Urinary bladder (tissue), 3 donors: ENCODE measurements at regions not wholly inside any gene's neighbourhood (a gene's known extent, or its start where the extent isn't known, plus 50 kb on each side); places are given as distances from the start of the nearest gene placed in this dataset.

Experiments
- DNase-seq: peaks from one replicate; pipeline ENCODE4 v3.0.0-alpha.2; 2015; ENCODE audit errors: extremely low spot score
- H3K27ac ChIP-seq: one replicate; pipeline ENCODE4 v1.5.1; 2013; ENCODE audit warnings: low read depth, mild to moderate bottlenecking, moderate library complexity
- H3K36me3 ChIP-seq: one replicate; pipeline ENCODE4 v1.6.1; 2013; ENCODE audit warnings: mild to moderate bottlenecking, moderate library complexity; ENCODE audit not compliant: insufficient read depth
- H3K4me1 ChIP-seq: one replicate; pipeline ENCODE4 v1.6.1; 2013; ENCODE audit warnings: mild to moderate bottlenecking, moderate library complexity; ENCODE audit not compliant: insufficient read depth
- H3K4me3 ChIP-seq: one replicate; pipeline ENCODE4 v1.5.1; 2013; ENCODE audit warnings: low read depth, low read length
- WGBS: extraction: QIAGEN DNeasy Blood & Tissue Kit; methylation state at CpG from one replicate; pipeline ENCODE4 v1.1.7; 2013; 5-methylcytosine and 5-hydroxymethylcytosine counted together
- donor health status: healthy with polysubstance abuse.
- donor health status: healthy.

DNA sequence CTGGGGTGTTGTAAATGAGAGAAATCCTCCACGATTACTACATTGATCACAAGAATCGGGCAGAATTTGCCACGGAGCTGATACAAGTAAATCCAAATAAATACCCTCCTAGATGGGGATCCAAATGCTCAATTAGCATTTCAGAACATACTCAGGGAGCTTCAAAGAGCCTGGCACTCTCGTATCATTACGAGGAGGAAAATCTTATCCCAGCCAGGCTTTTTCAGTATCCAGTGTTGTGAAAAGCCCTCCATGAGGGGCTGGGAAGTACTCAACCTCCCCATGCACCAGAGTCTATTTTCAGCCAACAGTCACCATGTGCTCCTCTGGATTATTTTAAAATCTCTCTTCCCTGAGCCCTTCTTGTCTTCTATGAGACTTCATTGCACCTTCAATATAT is 122.6 kb upstream of the ARRDC4 start:
- H3K4me1 ChIP-seq, result no peaks in the 10 kb centered on the region
- no peak overlapping the region for H3K27ac ChIP-seq
- WGBS, result 42% methylated on average over 5 of the region's 5 CpGs
- no peaks in the 10 kb centered on the region for H3K36me3 ChIP-seq
- DNase-seq, result no peak
- H3K4me3 ChIP-seq, result no peak overlapping the region

DNA sequence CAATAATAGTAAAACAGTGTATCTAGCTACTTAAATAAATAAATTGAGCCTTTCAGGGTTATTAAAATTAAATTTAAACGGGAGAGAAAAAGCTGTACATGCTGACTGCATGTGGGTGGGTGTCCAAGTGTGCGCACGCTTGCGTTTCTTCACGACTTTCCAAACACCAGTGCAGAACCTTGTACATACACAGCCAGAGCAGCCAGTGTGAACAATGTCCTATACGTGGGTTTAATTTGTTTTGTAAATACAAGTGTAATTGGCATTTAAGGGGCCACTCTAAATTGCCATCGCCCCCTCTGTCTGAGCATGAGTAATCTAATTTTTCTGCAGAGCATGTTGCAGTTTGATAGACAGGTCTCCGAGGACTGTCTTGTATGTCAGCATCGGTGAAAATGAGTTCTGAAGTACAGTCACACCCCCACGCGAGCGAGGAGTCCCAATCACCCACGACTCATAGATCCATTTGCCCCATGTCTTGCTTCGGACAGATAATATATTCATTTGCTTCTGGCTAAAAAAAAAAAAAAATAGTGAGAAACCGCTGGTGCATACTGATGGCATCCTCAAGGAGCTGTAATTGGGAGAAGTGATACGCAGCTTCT is 121.8 kb upstream of the ARRDC4 start:
- no peak for DNase-seq
- Histone ChIP-seq H3K4me3 (no peak overlapping the region), H3K4me1 (no peaks in the 10 kb centered on the region), H3K36me3 (no peaks in the 10 kb centered on the region), H3K27ac (no peak overlapping the region)
- 86% methylated on average over 16 of the region's 16 CpGs for WGBS

DNA sequence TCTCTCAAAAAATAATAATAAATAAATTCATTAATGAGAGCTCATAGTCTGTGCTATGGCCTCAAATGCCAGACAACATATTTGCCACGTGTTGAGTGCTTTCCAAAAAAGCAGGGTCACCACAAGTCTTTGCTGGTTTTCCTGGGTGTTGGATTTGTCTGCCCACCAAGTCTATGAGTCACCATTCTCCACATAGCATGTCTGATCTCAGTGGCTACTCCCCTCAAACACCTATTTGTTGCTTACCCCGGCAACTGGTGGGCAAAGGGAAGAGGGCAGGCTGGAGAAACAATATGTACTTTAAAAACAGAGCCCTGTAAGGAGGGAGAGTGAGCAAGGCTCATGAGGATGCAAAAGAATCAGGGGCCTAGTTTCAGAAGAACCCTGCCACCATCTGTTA is 120.0 kb upstream of the ARRDC4 start:
- WGBS, result 91% methylated on average over 2 of the region's 2 CpGs
- H3K4me3 ChIP-seq, result no peak overlapping the region
- H3K4me1 ChIP-seq, result no peaks in the 10 kb centered on the region
- no peak for DNase-seq
- H3K36me3 ChIP-seq, result no peaks in the 10 kb centered on the region
- H3K27ac ChIP-seq, result no peak overlapping the region

DNA sequence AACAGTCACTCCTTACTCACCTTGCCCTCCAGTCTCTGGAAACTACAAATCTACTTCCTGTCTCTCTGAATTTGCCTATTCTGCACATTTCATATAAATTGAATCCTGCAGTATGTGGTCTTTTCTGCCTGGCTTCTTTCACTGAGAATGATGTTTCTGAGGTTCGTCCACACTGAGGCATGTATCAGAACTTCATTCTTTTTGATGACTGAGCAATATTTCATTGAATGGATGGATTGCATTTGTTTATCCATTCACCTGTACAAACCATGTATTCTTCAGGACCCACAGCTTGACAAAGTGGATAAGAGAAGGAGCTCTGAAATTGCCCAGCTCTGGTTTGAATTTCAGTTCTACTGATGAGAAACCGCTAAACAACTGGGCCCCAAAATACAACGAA is 118.9 kb upstream of the ARRDC4 start:
- Histone ChIP-seq H3K36me3 (no peaks in the 10 kb centered on the region), H3K27ac (no peak overlapping the region), H3K4me3 (no peak overlapping the region), H3K4me1 (no peaks in the 10 kb centered on the region)
- DNase-seq, result no peak
- WGBS, result 92% methylated on average over 3 of the region's 3 CpGs

DNA sequence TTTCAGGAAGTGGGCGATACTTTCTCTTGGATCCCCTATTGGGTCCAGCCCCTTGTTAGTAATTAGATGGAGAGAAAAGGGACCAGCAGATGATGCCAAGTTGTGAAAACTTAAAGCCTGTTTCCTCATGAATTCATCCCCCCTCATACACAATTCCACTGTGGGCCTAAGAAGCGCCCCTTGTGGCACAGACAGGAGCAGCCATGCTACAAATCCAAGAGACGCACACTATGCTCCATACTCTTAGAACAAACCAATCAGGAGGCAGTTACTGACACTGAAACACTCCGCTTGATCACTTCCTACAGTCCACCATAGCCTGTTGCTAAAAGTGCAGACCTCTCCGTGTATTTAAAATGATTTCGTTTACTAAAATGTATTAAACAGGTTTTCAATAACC is 111.3 kb upstream of the ARRDC4 start:
- WGBS, result 81% methylated on average over 6 of the region's 6 CpGs
- Histone ChIP-seq H3K36me3 (no peaks in the 10 kb centered on the region), H3K4me1 (no peaks in the 10 kb centered on the region), H3K4me3 (no peak overlapping the region), H3K27ac (no peak overlapping the region)
- DNase-seq, result no peak

DNA sequence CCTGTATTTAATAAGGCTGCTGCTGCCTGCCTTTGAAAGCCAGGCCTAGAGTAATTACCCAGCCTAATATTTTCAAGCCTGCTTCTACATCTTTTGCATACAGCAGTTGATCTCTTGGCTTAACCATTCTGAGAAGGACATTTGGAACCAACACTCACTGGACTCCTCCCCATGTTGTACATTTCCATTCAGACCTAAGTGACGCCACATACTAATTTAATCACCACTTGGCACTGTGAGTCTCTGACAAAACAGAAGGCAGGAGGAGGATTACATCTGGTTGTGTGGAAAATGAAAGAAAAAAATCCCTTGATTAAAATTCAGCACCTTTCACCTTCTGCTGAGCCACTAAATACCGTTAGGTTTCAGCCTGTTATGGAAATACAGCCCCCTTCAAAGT is 102.2 kb upstream of the ARRDC4 start:
- DNase-seq, result no peak
- Histone ChIP-seq H3K4me1 (no peaks in the 10 kb centered on the region), H3K36me3 (no peaks in the 10 kb centered on the region), H3K4me3 (no peak overlapping the region), H3K27ac (no peak overlapping the region)
- WGBS, result 80% methylated on average over 2 of the region's 2 CpGs

DNA sequence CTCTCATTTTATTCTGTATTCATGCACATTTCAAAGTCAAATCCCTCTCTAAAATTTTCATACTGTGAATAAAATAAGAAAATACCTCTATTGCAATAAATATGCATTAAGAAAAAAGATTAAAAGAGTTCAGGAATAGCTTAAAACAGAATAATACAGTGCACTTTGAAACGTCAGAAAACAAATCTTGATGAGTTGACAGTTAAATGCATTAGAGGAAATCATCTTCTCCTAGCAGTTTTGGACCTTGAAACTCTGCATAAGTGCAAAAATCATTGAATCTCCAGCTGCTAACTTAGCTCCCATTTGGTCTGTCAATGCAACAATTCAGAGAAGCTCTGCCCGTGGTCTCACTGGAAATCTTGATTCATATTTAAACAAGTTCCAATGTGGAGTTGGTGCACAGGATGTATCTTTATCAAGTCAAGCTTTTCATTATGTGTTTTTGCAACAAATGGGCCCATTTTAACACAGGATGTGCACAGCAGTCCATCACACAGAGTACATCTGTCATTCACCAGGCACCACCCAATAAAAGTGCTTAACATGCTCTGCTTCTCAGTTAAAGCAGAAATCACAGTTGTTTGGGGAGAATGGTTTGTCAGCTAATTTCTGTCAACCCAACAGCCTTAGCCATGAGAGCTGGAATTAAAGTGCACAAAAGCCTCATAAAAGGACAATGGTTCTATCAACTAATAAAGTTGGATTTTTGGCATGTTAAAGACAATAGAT is 98.8 kb upstream of the ARRDC4 start:
- WGBS, result 64% methylated on average over 2 of the region's 2 CpGs

DNA sequence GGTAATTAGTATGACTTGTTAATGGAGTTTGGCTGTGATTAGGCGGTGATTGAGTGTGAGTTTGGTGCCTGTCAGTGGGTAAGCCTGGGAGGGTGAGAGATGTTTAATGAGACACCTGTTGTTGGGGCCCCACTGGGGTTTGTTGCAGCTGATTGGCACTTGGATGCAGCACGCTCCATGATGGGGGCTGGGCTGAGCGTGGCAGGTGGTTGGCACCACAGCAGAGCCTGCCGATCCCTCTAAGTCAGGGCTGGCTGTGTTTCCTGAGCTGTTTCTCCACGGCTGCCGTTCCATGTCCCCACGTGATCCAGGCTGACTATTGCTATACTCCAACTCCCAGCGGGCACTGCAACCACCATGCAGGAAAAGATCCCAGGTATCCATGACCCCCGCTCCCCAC is 93.5 kb upstream of the ARRDC4 start:
- 85% methylated on average over 9 of the region's 9 CpGs for WGBS
- H3K4me1 ChIP-seq, result no peaks in the 10 kb centered on the region
- no peak overlapping the region for H3K27ac ChIP-seq
- no peak overlapping the region for H3K4me3 ChIP-seq
- no peak for DNase-seq
- no peaks in the 10 kb centered on the region for H3K36me3 ChIP-seq

More for the DNA sequence above, 98.8 kb upstream of the ARRDC4 start:
- DNase-seq, result no peak
- H3K4me3 ChIP-seq, result no peak overlapping the region
- no peak overlapping the region for H3K27ac ChIP-seq
- H3K36me3 ChIP-seq, result no peaks in the 10 kb centered on the region
- H3K4me1 ChIP-seq, result no peaks in the 10 kb centered on the region

DNA sequence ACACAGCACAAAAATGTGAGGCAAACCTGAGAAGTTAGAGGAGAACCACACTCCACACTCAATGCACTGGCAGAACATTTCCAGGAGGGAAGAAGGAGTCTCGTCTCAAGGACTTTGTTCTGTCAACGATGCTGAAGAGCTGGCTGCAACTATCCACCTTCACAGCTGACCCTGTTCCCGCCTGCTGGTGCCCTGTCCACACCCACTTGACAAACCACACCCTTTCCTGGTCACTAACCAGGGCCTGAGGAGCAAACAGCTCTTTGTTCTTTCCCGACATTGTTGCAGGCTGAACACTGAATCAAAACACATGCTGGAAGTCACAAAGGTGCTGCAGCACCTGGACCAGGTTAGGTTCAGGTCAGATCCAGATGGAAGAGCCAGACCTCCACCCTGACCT is 92.6 kb upstream of the ARRDC4 start:
- Histone ChIP-seq H3K27ac (no peak overlapping the region), H3K4me3 (no peak overlapping the region), H3K4me1 (no peaks in the 10 kb centered on the region), H3K36me3 (no peaks in the 10 kb centered on the region)
- 58% methylated on average over 4 of the region's 4 CpGs for WGBS
- no peak for DNase-seq

DNA sequence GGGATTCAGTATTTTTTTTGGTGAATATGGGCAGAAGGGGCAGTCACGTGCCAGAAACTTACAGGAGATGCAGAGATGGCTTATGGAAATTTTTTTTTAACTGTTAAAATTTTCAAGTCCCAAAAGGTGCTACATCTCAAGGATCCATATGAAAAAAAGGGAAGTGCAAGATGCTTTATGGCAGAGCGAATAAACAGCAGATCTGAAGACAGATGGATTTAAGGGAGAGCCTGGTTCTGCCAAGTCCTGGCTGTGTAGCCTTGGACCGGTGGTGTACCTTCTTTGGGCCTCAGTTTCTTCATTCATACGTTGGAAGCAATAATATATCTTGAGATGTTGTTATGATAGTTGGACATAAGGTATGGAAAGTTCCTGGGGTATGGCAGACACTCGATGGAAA is 91.5 kb upstream of the ARRDC4 start:
- H3K4me3 ChIP-seq, result no peak overlapping the region
- H3K36me3 ChIP-seq, result no peaks in the 10 kb centered on the region
- no peak for DNase-seq
- no peak overlapping the region for H3K27ac ChIP-seq
- WGBS, result 83% methylated on average over 5 of the region's 5 CpGs
- H3K4me1 ChIP-seq, result no peaks in the 10 kb centered on the region

DNA sequence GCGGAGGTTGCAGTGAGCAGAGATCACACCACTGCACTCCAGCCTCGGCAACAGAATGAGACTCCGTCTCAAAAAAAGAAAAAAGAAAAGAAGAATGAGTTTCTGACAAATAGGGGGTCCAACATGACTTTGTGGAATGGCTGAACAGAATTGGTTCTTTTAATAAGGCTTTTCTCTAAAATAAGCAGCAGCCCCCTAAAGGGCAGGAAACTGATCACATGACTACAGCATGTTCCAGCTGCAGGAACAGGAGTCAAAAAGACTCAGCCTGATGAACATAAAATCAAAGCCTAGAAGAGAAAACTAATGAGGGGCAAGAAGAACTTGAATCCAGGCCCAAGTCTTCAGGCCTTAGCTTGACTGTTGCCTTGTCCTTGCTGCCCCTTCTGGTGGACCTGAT is 89.7 kb upstream of the ARRDC4 start:
- WGBS, result 97% methylated on average over 3 of the region's 3 CpGs
- H3K4me3 ChIP-seq, result no peak overlapping the region
- no peak for DNase-seq
- H3K4me1 ChIP-seq, result no peaks in the 10 kb centered on the region
- H3K36me3 ChIP-seq, result no peaks in the 10 kb centered on the region
- no peak overlapping the region for H3K27ac ChIP-seq

DNA sequence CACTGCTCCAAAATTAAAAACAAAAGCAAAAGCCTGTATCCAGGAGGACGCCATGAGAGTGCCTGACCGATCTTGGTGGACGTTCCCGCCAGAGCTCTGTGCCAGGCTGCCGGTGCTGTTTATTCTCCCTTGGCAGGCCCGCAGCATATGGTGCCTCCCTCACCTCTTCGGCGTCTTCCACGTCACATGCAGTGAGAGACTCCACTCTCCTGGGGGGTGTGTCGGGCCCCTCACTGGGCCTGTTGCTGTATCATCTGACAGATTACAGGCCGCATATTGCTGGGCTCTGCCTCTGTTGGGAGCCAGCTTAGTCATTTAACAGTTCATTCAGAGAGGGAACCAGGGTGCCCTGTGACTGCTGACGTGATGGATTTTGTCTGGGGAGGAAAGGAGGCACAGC is 86.4 kb upstream of the ARRDC4 start:
- no peak overlapping the region for H3K4me3 ChIP-seq
- 89% methylated on average over 12 of the region's 12 CpGs for WGBS
- no peak for DNase-seq
- H3K36me3 ChIP-seq, result no peaks in the 10 kb centered on the region
- no peaks in the 10 kb centered on the region for H3K4me1 ChIP-seq
- no peak overlapping the region for H3K27ac ChIP-seq

DNA sequence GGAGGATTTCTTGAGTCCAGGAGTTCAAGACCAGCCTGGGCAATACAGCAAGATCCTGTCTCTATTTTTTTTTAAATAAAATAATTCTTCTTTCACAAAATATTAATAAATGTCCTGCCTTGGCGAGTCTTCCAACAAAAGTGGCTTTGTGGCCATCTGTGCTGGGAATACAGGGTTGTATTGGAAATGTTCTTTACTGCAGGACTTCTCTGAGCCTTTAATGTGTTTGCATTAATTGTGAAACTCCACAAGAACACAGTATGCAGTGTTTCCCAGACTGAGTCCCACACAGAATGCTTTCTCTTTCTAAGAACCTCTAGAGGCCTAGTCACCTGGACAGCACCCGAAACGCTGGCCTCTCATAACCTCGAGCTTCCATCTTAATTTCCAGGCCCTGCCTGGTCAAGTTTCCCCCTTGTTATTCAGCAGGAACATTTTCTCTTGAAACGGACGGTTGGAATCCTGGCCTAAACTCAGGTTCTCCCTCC is 85.4 kb upstream of the ARRDC4 start:
- Histone ChIP-seq H3K4me3 (no peak overlapping the region), H3K4me1 (no peaks in the 10 kb centered on the region), H3K27ac (no peak overlapping the region), H3K36me3 (no peaks in the 10 kb centered on the region)
- DNase-seq, result no peak
- 68% methylated on average over 6 of the region's 6 CpGs for WGBS

DNA sequence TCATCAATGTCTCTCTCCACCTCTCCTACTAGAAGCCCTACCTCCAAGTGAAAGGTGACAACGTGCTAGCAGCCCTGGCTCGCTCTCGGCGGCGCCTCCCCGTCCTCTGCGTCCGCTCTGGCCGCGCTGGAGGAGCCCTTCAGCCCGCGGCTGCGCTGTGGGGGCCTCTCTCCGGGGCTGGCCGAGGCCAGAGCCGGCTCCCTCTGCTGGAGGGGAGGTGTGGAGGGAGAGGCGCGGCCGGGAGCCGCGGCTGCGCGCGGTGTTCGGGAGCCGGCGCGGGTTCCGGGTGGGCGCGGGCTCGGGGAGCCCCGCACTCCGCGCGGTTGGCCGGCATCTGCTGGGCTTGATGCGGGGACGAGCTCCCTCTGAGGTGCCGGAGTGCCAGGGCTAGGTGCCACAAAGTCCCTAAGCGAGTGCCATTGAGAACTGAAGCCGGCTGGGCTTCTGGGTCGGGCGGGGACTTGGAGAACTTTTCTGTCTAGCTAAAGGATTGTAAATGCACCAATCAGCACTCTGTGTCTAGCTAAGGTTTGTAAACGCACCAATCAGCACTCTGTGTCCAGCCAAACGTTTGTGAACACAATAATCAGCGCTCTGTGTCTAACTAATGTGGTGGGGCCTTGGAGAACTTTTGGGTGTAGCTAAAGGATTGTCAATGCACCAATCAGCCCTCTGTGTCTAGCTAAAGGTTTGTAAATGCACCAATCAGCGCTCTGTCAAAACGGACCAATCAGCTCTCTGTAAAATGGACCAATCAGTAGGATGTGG is 84.8 kb upstream of the ARRDC4 start:
- Histone ChIP-seq H3K27ac (no peak overlapping the region), H3K4me1 (no peaks in the 10 kb centered on the region), H3K36me3 (no peaks in the 10 kb centered on the region), H3K4me3 (no peak overlapping the region)
- 54% methylated on average over 49 of the region's 49 CpGs for WGBS
- no peak for DNase-seq
